ENCODE measurements at regions not wholly inside any gene's neighbourhood (a gene's known extent, or its start where the extent isn't known, plus 50 kb on each side); places are given as distances from the start of the nearest gene placed in this dataset.

DNA sequence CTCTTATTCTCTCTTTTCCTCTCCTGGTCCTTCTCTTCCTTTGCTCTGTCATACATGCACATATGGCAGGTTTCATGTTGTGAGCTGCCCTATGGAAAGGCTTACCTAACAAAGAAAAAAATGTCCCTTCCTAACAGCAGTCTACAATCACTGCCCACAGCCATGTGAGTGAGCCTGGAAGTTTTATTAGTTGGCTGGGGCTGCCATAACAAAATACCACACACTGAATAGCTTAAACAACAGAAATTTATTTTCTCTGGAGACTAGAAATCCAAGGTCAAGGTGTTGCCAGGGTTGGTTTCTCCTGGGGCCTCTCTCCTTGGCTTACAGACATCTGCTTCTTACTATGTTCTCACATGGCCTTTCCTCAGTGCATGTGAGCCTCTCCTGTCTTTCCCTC lies 142.1 kb downstream of the TRIB2 start:
- H3K9me3 ChIP-seq (ENCODE audit: insufficient read depth, low read length) = no peaks in the 10 kb centered on the region
- H3K4me1 ChIP-seq (ENCODE audit: low read length) = peaks cover 10% of the 10 kb centered on the region
- TF ChIP-seq EZH2phosphoT487 (IDR thresholded peaks at IDR 0.05; ENCODE audit: low read depth) = no peak
- TF ChIP-seq, protein P1, sequence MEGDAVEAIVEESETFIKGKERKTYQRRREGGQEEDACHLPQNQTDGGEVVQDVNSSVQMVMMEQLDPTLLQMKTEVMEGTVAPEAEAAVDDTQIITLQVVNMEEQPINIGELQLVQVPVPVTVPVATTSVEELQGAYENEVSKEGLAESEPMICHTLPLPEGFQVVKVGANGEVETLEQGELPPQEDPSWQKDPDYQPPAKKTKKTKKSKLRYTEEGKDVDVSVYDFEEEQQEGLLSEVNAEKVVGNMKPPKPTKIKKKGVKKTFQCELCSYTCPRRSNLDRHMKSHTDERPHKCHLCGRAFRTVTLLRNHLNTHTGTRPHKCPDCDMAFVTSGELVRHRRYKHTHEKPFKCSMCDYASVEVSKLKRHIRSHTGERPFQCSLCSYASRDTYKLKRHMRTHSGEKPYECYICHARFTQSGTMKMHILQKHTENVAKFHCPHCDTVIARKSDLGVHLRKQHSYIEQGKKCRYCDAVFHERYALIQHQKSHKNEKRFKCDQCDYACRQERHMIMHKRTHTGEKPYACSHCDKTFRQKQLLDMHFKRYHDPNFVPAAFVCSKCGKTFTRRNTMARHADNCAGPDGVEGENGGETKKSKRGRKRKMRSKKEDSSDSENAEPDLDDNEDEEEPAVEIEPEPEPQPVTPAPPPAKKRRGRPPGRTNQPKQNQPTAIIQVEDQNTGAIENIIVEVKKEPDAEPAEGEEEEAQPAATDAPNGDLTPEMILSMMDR (IDR thresholded peaks at IDR 0.05; ENCODE audit: low read depth, low read length) = no peak
- H3K4me3 ChIP-seq (ENCODE audit: low read length) = no peak overlapping the region
- H3K79me2 ChIP-seq (ENCODE audit: low read length) = no peaks in the 10 kb centered on the region
- H3K36me3 ChIP-seq (replicated peaks; ENCODE audit: low read depth, low read length) = no peaks in the 10 kb centered on the region
- no peaks in the 10 kb centered on the region for H4K20me1 ChIP-seq (ENCODE audit: insufficient read depth, low read length)
- no peaks in the 10 kb centered on the region for H3K27me3 ChIP-seq (ENCODE audit: low read depth, low read length)
- H3K4me2 ChIP-seq (ENCODE audit: low read length) = no peak overlapping the region
- H2AFZ ChIP-seq (ENCODE audit: low read depth, low read length) = no peak overlapping the region
- H3K27ac ChIP-seq (ENCODE audit: low read length) = no peak overlapping the region
- no peak overlapping the region for H3K9ac ChIP-seq (ENCODE audit: low read length)

DNA sequence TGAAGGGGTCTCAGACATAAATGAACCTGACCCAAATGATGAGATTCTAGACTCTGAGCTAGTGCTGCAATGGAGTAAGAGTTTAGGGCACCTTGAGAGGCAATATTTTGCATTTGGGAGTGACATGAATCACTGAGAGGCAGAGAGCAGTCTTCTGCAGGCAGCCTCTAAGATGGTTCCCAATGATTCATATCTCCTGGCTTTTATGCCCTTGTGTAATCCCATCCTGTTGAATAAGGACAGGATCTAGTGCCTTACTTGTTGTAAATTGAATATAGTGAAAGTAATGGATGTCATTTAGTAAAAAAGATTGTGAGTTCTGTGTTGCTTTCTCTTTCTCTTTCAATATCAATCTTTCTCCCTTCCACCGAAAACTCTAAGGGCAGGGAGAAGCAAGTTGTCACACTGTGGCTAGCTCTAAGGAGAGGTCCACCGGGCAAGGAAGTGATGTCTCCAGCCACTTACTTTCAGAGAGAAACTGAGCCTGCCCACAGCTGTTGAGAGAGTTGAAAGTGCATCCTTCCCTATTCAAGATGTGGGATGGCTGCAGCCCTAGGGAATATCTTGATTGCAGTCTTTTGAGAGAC lies 144.7 kb downstream of the TRIB2 start:
- Histone ChIP-seq H3K36me3 (replicated peaks; ENCODE audit: low read depth, low read length) (no peaks in the 10 kb centered on the region), H3K27ac (ENCODE audit: low read length) (no peak overlapping the region), H3K9ac (ENCODE audit: low read length) (no peak overlapping the region), H3K9me3 (ENCODE audit: insufficient read depth, low read length) (0 out of 2 replicates have a peak, but pooled peaks cover 3% of the 10 kb centered on the region), H4K20me1 (ENCODE audit: insufficient read depth, low read length) (no peaks in the 10 kb centered on the region), H3K4me2 (ENCODE audit: low read length) (no peak overlapping the region), H2AFZ (ENCODE audit: low read depth, low read length) (no peak overlapping the region), H3K4me3 (ENCODE audit: low read length) (no peak overlapping the region), H3K79me2 (ENCODE audit: low read length) (no peaks in the 10 kb centered on the region), H3K4me1 (ENCODE audit: low read length) (peaks cover 9% of the 10 kb centered on the region), H3K27me3 (ENCODE audit: low read depth, low read length) (no peaks in the 10 kb centered on the region)
- no peak for TF ChIP-seq EZH2phosphoT487 (IDR thresholded peaks at IDR 0.05; ENCODE audit: low read depth)
- TF ChIP-seq, protein P1 (IDR thresholded peaks at IDR 0.05; ENCODE audit: low read depth, low read length) = no peak

DNA sequence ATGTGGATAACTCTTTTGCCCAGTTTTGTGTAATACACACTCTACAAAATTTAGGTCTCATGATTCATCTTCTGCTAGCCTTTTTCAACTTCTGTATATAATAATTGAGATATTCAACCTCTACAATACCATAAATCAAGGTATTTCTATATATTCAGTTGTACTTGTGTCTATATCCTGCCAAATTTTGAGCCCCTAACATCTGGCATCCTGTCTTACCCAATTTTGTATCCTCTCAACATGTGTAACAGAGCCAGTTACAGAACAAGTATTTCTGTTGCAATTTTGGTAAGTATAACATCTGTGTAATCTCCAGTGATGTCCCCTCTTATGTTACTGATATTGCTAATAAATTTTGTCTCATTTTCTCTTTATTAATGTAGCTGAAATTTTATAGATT lies 145.8 kb downstream of the TRIB2 start:
- 0 out of 2 replicates have a peak, but pooled peaks cover 3% of the 10 kb centered on the region for H3K9me3 ChIP-seq (ENCODE audit: insufficient read depth, low read length)
- no peak overlapping the region for H3K27ac ChIP-seq (ENCODE audit: low read length)
- H3K27me3 ChIP-seq (ENCODE audit: low read depth, low read length) = no peaks in the 10 kb centered on the region

DNA sequence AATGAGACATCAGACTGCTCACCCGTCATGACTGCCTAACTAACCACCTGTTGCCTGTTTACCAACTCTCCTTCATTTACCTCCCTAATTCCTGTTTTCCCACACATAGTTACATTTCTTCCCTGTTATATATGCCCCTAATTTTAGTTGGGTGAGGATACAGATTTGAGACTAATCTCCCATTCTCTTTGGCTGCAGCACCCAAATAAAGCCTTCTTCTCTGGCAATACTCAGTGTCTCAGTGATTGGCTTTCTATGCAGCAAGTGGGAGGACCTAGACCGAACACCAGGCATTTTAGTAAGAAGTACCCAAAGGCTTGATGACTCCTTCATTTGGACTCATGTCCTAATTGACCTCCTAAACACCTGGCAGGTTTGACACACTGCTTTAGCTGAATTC lies 147.2 kb downstream of the TRIB2 start:
- TF ChIP-seq EZH2phosphoT487 (IDR thresholded peaks at IDR 0.05; ENCODE audit: low read depth) = no peak
- TF ChIP-seq, protein P1 (IDR thresholded peaks at IDR 0.05; ENCODE audit: low read depth, low read length) = no peak
- Histone ChIP-seq H3K9ac (ENCODE audit: low read length) (no peak overlapping the region), H3K27me3 (ENCODE audit: low read depth, low read length) (no peaks in the 10 kb centered on the region), H3K4me1 (ENCODE audit: low read length) (no peaks in the 10 kb centered on the region), H2AFZ (ENCODE audit: low read depth, low read length) (no peak overlapping the region), H4K20me1 (ENCODE audit: insufficient read depth, low read length) (no peaks in the 10 kb centered on the region), H3K36me3 (replicated peaks; ENCODE audit: low read depth, low read length) (no peaks in the 10 kb centered on the region), H3K79me2 (ENCODE audit: low read length) (no peaks in the 10 kb centered on the region), H3K27ac (ENCODE audit: low read length) (no peak overlapping the region), H3K9me3 (ENCODE audit: insufficient read depth, low read length) (0 out of 2 replicates have a peak, but pooled peaks cover 3% of the 10 kb centered on the region), H3K4me3 (ENCODE audit: low read length) (no peak overlapping the region), H3K4me2 (ENCODE audit: low read length) (no peak overlapping the region)

More for the DNA sequence above, 145.8 kb downstream of the TRIB2 start:
- H2AFZ ChIP-seq (ENCODE audit: low read depth, low read length) = no peak overlapping the region
- no peak overlapping the region for H3K4me3 ChIP-seq (ENCODE audit: low read length)
- no peak overlapping the region for H3K9ac ChIP-seq (ENCODE audit: low read length)
- no peaks in the 10 kb centered on the region for H4K20me1 ChIP-seq (ENCODE audit: insufficient read depth, low read length)
- no peaks in the 10 kb centered on the region for H3K4me1 ChIP-seq (ENCODE audit: low read length)
- TF ChIP-seq, protein P1 (IDR thresholded peaks at IDR 0.05; ENCODE audit: low read depth, low read length) = no peak
- TF ChIP-seq EZH2phosphoT487 (IDR thresholded peaks at IDR 0.05; ENCODE audit: low read depth) = no peak
- no peaks in the 10 kb centered on the region for H3K36me3 ChIP-seq (replicated peaks; ENCODE audit: low read depth, low read length)
- H3K4me2 ChIP-seq (ENCODE audit: low read length) = no peak overlapping the region
- no peaks in the 10 kb centered on the region for H3K79me2 ChIP-seq (ENCODE audit: low read length)

Measured in OCI-LY3 (cell line).